Fibroblast of skin of back (primary cell): ENCODE measurements at regions not wholly inside any gene's neighbourhood (a gene's known extent, or its start where the extent isn't known, plus 50 kb on each side); places are given as distances from the start of the nearest gene placed in this dataset.
A peak's percentile ranks its signal among the peaks of the same experiment; 100 is the strongest.
"Not testable (repeated sequence)": the region's sequence is repeated elsewhere in the genome, so short reads cannot be mapped to it uniquely, and the experiment has no call there.

ENCODE experiments used
- DNase-seq: peaks from one replicate; pipeline ENCODE4 v3.0.0-alpha.2; 2013

- DNase-seq, result not testable (repeated sequence)
Measured at GRCh38 chr13:105837295-105837694, 698.2 kb downstream of the EFNB2 start.

- no peak for DNase-seq
Measured at GRCh38 chr13:105830821-105831220, 704.6 kb downstream of the EFNB2 start.

DNA sequence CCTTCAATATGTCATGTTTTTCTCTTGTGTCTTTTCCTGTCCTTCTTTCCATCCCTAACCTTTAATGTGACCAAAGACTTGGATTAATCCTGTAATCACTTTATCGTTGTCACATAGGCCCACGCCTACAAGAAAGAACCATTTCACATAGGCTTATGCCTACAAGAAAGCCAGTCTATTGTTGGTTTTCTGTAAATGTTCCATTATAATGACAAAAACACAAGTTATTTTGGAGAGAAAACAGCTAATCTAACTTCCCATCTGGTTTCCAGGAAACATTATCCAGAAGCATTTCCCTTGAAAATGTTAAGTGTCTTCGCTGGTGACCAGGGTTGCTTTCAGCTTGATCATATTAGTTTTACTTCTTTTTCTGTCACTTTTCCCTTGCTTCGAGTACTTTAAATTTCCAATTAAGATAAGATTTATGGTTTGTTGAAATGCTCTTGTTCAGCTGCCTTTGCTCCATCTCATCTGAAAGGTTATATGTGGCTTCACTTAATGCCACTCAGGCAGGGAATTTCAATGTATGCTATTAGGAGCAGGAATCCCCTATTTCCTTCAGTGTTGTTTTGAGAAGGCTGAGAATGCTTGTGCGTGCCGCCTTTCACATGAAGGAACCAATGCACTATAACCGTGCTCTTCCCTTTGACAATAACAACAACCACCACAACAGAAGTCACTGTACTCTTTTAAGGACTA, 708.2 kb downstream of the EFNB2 start:
- no peak for DNase-seq

DNA sequence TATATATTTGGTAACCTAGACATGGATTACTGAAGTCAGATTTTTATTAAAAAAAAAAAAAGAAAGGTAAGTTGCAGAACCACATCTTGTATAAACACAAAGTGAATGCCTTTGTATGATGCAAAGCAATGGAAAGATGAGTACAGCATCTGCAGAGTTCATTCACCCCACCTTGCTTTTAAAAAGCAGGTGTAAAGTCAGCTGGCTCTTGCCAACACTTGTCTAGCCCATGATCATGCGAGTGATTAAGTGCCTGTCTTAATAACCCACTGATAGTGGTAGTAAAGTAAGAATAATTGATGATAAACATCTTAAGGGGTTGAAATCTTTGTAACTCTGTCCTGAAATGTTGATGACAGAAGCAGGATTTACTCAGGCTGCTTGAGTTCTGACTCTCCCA, 710.4 kb downstream of the EFNB2 start:
- no peak for DNase-seq

DNA sequence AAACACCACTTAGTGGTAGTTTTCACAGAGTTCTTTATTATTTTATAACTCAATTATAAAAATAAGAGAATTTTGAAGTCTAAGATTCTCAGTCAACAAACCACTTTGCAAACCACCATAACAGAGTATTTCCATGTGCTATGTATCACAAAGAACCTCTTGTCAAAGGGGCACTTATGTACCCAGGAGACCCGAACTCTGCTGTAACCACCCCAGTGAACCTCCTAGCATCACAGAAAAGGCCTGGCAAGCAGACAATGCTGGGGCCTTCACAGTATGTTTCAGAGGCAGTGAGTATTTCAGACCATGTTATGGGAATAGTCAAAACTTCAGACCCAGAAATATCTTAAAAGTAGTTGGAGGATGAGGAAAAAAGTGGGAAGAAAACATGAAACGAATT, 714.1 kb downstream of the EFNB2 start:
- no peak for DNase-seq

DNA sequence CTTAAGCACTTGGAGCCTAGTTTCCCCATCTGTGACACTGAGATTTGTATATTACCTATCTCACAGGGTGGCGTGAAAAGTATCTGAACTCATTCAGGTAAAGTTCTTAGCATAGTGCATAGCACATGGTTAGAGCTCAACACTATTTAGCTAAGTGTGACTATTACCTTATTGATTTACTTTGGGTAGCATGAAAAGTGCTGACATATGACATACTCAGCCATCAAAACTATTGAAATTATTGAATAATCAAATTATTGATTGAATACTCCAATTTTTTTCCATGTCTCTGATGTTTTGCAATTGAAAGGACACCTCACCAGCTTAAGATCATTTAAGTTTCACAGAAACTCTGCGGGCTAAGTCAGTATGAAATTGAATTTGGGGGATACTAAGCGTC, 715.0 kb downstream of the EFNB2 start:
- no peak for DNase-seq

DNA sequence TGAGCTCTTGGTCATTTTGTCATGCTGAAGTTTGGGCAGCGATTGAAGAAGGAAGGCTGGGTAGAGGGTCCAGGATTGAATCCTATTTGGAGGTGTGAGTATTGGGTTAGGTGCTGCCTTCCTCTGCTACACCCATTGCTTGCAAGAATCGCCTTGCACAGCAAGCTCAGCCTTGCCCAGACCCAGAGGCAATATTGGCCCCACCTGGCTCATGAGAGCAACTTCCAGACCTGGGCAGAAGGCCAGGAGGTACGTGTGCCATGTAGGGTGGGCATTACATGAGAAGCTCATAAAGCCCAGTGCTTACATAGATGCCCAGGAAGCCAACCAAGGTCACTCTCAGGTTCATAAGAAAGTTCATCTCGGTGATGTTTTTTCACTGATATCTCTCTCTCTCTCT, 718.0 kb downstream of the EFNB2 start:
- no peak for DNase-seq

DNA sequence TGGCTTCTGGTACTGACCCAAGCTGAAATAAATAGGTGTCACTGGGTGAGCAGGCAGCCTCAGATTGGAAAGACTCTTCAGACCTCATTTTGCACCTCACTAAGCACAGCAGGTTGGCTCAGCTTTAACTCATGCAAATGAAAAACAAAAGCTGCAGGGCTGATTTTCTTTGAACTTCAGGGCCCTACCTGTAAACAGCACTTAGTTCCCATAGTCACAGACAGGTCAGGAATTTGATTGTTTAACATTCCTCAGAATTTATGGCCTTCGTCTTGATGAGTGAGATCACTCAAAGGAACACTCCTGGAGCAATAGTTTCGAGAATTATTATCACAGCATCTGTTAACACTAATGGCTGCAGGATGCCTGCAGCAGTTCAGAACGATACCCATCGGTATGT, 718.5 kb downstream of the EFNB2 start:
- DNase-seq, result no peak

DNA sequence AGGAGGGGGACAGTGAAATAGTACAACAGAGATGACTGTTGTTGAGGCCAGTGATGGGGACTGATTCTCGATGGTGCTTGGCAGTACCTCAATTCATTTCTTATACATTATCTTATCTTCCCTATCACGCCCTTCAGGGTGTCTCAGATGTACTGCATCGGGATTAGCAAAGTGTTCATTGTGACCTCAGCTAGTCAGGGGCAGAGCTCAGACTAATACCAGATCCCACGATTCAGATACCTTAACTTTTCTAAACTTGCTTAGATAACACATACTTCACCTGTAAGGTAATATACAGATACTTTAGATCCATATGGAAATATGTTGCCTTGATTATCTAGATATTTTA, 720.6 kb downstream of the EFNB2 start:
- no peak for DNase-seq

- no peak for DNase-seq
Measured at GRCh38 chr13:105814219-105814901, 721.1 kb downstream of the EFNB2 start.

- peak; percentile 37 for DNase-seq
Measured at GRCh38 chr13:105806628-105806920, 728.9 kb downstream of the EFNB2 start.

GRCh38 chr13:105805892-105806627, 729.4 kb downstream of the EFNB2 start:
- no peak for DNase-seq

DNA sequence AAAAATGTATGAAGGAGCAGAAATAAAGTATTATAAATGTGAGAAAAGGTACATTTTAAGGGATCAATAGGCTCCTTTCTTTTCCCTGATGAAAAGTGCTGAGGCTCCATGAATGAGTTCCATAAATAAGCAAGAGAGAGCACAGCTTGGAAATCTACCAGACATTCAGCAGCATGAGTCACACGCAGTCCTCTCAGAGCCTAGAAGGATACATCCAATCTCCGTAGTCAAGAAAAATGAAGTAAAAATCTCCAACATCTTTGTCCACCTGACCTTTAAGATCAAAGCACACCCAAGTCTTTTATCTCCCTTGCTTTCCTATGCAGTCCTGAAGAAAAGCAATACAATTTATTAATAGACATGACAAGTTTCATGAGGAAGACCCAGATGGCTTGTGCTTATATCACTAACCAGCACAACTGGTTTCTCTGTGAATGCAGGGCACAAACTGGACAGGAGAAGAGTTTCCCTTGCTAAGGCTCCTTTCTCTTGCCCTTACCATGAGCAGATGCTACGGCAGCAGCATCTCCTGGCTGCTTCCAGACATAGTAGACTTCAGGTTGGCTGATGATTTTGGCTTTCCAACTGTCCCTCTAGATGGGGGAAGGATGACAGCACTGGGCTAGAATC, 730.8 kb downstream of the EFNB2 start:
- DNase-seq, result peak; percentile 65

DNA sequence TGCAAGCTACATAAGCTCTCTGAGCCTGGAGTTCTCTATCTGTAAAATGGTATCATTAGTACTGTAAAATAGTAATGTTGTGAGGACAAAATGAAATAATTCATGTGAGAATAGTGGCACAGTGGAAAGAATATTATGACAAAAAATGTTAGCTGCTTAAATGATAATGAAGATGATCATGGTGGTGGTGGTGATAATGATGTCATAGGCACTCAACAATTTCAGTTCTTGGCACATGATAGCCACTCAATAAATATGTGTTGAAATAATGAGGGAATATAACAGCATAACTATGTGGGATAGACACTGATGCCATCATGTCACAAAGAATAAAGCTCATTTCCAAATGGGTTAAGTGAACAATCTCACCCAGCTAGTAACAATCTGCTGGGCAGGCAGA, 736.3 kb downstream of the EFNB2 start:
- DNase-seq, result no peak

- no peak for DNase-seq
Measured at GRCh38 chr13:105798541-105798940, 736.9 kb downstream of the EFNB2 start.

GRCh38 chr13:105796081-105796480, 739.4 kb downstream of the EFNB2 start:
- no peak for DNase-seq

- DNase-seq, result no peak
Measured at GRCh38 chr13:105790923-105791322, 744.5 kb downstream of the EFNB2 start.

DNA sequence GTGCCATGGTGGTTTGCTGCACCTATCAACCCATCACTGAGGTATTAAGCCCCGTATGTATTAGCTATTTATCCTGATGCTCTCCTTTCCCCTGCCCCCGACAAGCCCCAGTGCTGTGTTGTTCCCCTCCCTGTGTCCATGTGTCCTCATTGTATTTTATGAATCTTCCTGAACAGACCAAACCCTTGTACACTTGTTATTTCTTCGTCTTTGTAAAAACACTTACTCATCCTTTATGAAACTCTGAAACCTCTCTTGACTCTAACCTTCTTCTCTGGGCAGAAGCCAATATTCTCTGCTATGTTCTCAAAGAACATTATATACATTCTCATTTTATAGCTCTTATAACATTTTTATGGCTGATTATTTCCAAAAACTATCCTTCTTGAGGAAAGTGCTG, 746.9 kb downstream of the EFNB2 start:
- peak; percentile 51 for DNase-seq

DNA sequence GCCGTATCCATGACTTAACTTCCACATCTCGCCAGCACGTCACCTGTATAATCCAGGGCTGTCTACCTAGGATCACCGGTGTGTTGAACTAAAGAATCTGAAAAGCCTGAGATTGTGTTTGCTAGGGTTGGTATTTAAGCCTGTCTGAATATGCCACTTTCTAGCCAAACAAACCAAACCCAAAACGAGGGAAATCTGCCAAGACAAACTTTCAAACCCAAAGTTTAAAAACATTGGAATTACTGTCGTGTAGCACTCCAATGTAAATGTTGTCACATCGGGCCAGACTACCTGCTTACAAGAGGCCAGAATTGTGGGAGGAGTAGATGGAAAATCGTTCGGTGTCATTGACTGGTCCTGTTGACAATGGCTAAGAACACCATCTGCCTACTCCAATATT, 747.8 kb downstream of the EFNB2 start:
- peak; percentile 22 for DNase-seq

- no peak for DNase-seq
Measured at GRCh38 chr13:105785436-105785835, 750.0 kb downstream of the EFNB2 start.

GRCh38 chr13:105783261-105783660, 752.2 kb downstream of the EFNB2 start:
- DNase-seq, result no peak

- peak; percentile 37 for DNase-seq
Measured at GRCh38 chr13:105778196-105778595, 757.3 kb downstream of the EFNB2 start.

- DNase-seq, result no peak
Measured at GRCh38 chr13:105774739-105775460, 760.6 kb downstream of the EFNB2 start.
